ENCODE measurements at regions not wholly inside any gene's neighbourhood (a gene's known extent, or its start where the extent isn't known, plus 50 kb on each side); places are given as distances from the start of the nearest gene placed in this dataset.

GRCh38 chr2:102886216-102886893 is 124.5 kb downstream of the TMEM182 start:
- TF ChIP-seq EZH2phosphoT487 (IDR thresholded peaks at IDR 0.05; ENCODE audit: low read depth), result no peak
- TF ChIP-seq, protein P1, sequence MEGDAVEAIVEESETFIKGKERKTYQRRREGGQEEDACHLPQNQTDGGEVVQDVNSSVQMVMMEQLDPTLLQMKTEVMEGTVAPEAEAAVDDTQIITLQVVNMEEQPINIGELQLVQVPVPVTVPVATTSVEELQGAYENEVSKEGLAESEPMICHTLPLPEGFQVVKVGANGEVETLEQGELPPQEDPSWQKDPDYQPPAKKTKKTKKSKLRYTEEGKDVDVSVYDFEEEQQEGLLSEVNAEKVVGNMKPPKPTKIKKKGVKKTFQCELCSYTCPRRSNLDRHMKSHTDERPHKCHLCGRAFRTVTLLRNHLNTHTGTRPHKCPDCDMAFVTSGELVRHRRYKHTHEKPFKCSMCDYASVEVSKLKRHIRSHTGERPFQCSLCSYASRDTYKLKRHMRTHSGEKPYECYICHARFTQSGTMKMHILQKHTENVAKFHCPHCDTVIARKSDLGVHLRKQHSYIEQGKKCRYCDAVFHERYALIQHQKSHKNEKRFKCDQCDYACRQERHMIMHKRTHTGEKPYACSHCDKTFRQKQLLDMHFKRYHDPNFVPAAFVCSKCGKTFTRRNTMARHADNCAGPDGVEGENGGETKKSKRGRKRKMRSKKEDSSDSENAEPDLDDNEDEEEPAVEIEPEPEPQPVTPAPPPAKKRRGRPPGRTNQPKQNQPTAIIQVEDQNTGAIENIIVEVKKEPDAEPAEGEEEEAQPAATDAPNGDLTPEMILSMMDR (IDR thresholded peaks at IDR 0.05; ENCODE audit: low read depth, low read length), result no peak
- H3K4me3 ChIP-seq (ENCODE audit: low read length), result no peak overlapping the region
- H3K27me3 ChIP-seq (ENCODE audit: low read depth, low read length), result no peaks in the 10 kb centered on the region
- no peak overlapping the region for H3K27ac ChIP-seq (ENCODE audit: low read length)
- no peaks in the 10 kb centered on the region for H3K4me1 ChIP-seq (ENCODE audit: low read length)
- no peaks in the 10 kb centered on the region for H4K20me1 ChIP-seq (ENCODE audit: insufficient read depth, low read length)
- no peak overlapping the region for H2AFZ ChIP-seq (ENCODE audit: low read depth, low read length)
- H3K36me3 ChIP-seq (replicated peaks; ENCODE audit: low read depth, low read length), result no peaks in the 10 kb centered on the region
- no peaks in the 10 kb centered on the region for H3K79me2 ChIP-seq (ENCODE audit: low read length)
- H3K9ac ChIP-seq (ENCODE audit: low read length), result no peak overlapping the region
- no peaks in the 10 kb centered on the region for H3K9me3 ChIP-seq (ENCODE audit: insufficient read depth, low read length)
- no peak overlapping the region for H3K4me2 ChIP-seq (ENCODE audit: low read length)

GRCh38 chr2:102888514-102888913 is 126.7 kb downstream of the TMEM182 start:
- TF ChIP-seq, protein P1 (IDR thresholded peaks at IDR 0.05; ENCODE audit: low read depth, low read length), result no peak
- TF ChIP-seq EZH2phosphoT487 (IDR thresholded peaks at IDR 0.05; ENCODE audit: low read depth), result no peak
- Histone ChIP-seq H3K27me3 (ENCODE audit: low read depth, low read length) (peaks cover 5% of the 10 kb centered on the region; the same call in 1 of the 2 replicates), H3K27ac (ENCODE audit: low read length) (no peak overlapping the region), H3K36me3 (replicated peaks; ENCODE audit: low read depth, low read length) (no peaks in the 10 kb centered on the region), H3K4me1 (ENCODE audit: low read length) (no peaks in the 10 kb centered on the region), H3K4me2 (ENCODE audit: low read length) (no peak overlapping the region), H3K9me3 (ENCODE audit: insufficient read depth, low read length) (no peaks in the 10 kb centered on the region), H2AFZ (ENCODE audit: low read depth, low read length) (no peak overlapping the region), H4K20me1 (ENCODE audit: insufficient read depth, low read length) (no peaks in the 10 kb centered on the region), H3K79me2 (ENCODE audit: low read length) (no peaks in the 10 kb centered on the region), H3K9ac (ENCODE audit: low read length) (no peak overlapping the region), H3K4me3 (ENCODE audit: low read length) (no peak overlapping the region)

DNA sequence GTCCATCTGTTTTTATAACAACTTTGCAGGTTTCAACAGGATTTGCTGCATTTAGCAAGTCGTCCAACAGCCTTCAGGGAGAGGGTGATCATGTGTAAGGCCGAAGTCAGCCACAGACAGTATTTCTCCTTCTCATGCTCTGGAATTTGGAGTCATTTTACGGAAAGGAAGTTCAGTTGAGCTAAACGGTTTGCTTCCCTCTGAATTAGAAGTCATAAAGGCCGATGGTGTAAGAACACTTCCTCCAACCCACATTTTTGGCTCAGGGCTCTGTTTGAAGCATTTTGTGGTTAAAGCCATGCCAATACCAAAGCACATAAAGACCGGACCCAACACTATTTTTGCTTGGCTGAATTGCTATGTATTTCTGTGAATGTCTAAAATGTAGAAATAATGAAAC is 129.5 kb downstream of the TMEM182 start:
- H3K4me3 ChIP-seq (ENCODE audit: low read length), result no peak overlapping the region
- no peak overlapping the region for H3K27ac ChIP-seq (ENCODE audit: low read length)
- no peak for TF ChIP-seq EZH2phosphoT487 (IDR thresholded peaks at IDR 0.05; ENCODE audit: low read depth)
- TF ChIP-seq, protein P1 (IDR thresholded peaks at IDR 0.05; ENCODE audit: low read depth, low read length), result no peak
- H4K20me1 ChIP-seq (ENCODE audit: insufficient read depth, low read length), result no peaks in the 10 kb centered on the region
- H2AFZ ChIP-seq (ENCODE audit: low read depth, low read length), result no peak overlapping the region
- no peak overlapping the region for H3K9ac ChIP-seq (ENCODE audit: low read length)
- no peaks in the 10 kb centered on the region for H3K36me3 ChIP-seq (replicated peaks; ENCODE audit: low read depth, low read length)
- no peaks in the 10 kb centered on the region for H3K9me3 ChIP-seq (ENCODE audit: insufficient read depth, low read length)
- H3K4me2 ChIP-seq (ENCODE audit: low read length), result no peak overlapping the region
- H3K27me3 ChIP-seq (ENCODE audit: low read depth, low read length), result peaks cover 5% of the 10 kb centered on the region; the same call in 1 of the 2 replicates
- no peaks in the 10 kb centered on the region for H3K79me2 ChIP-seq (ENCODE audit: low read length)
- no peaks in the 10 kb centered on the region for H3K4me1 ChIP-seq (ENCODE audit: low read length)

DNA sequence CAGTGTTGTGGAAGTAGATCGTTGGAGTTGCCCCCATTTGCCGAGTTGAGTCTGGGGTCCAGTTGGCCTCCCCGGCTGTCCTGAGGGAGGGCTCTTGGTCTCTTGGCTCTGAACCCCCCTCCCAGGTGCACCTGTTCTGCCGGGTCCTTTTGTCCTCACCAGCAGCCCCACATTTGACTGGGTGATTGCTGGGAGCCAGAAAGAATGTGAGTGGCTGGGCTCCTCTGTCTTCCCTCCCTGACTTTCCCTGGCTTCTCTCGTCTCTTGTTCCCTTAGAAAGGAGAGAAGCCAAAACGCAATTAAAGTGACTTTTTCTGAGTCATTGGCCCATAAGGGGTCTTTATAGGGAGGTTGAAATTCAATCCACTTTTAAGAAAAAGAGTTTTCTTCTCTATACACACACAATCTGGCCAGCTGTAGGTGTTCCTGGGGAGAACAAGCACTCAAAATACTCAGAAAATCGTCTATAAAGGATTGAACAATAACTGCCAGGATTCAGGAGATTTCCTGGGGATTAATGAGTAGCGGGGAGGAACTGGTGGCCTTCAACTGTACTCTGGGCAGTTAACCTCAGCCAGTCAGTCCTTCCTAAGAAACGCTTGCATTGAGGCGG is 131.0 kb downstream of the TMEM182 start:
- no peaks in the 10 kb centered on the region for H3K79me2 ChIP-seq (ENCODE audit: low read length)
- no peak for TF ChIP-seq EZH2phosphoT487 (IDR thresholded peaks at IDR 0.05; ENCODE audit: low read depth)
- TF ChIP-seq, protein P1 (IDR thresholded peaks at IDR 0.05; ENCODE audit: low read depth, low read length), result no peak
- H3K4me3 ChIP-seq (ENCODE audit: low read length), result no peak overlapping the region
- H3K9me3 ChIP-seq (ENCODE audit: insufficient read depth, low read length), result no peaks in the 10 kb centered on the region
- peaks cover 5% of the 10 kb centered on the region; the same call in 1 of the 2 replicates for H3K27me3 ChIP-seq (ENCODE audit: low read depth, low read length)
- no peak overlapping the region for H2AFZ ChIP-seq (ENCODE audit: low read depth, low read length)
- no peak overlapping the region for H3K27ac ChIP-seq (ENCODE audit: low read length)
- H4K20me1 ChIP-seq (ENCODE audit: insufficient read depth, low read length), result no peaks in the 10 kb centered on the region
- H3K36me3 ChIP-seq (replicated peaks; ENCODE audit: low read depth, low read length), result no peaks in the 10 kb centered on the region
- no peak overlapping the region for H3K4me2 ChIP-seq (ENCODE audit: low read length)
- no peak overlapping the region for H3K9ac ChIP-seq (ENCODE audit: low read length)
- H3K4me1 ChIP-seq (ENCODE audit: low read length), result no peaks in the 10 kb centered on the region
